Neuronal stem cell (in vitro differentiated cells): ENCODE measurements at regions not wholly inside any gene's neighbourhood (a gene's known extent, or its start where the extent isn't known, plus 50 kb on each side); places are given as distances from the start of the nearest gene placed in this dataset.

ENCODE experiments used
- DNase-seq: peaks from one replicate; pipeline ENCODE4 v3.0.0-alpha.2; 2013; ENCODE audit warnings: low spot score
- H2AFZ ChIP-seq: one replicate; pipeline ENCODE4 v1.6.1; 2013; ENCODE audit warnings: mild to moderate bottlenecking, low read length, inconsistent platforms
- H2AK5ac ChIP-seq: 2 replicates; pipeline ENCODE4 v1.6.1; 2013; ENCODE audit warnings: low read depth, mild to moderate bottlenecking, inconsistent platforms, low read length, moderate library complexity, mixed read lengths
- H2BK120ac ChIP-seq: 2 replicates; pipeline ENCODE4 v1.6.1; 2013; ENCODE audit warnings: low read depth, mild to moderate bottlenecking, inconsistent platforms, low read length, moderate library complexity, mixed read lengths
- H2BK12ac ChIP-seq: one replicate; pipeline ENCODE4 v1.6.1; 2013; ENCODE audit warnings: low read length, inconsistent platforms
- H2BK15ac ChIP-seq: 2 replicates; pipeline ENCODE4 v1.6.1; 2013; ENCODE audit warnings: mild to moderate bottlenecking, low read length, inconsistent platforms, mixed read lengths
- H2BK5ac ChIP-seq: one replicate; pipeline ENCODE4 v1.6.1; 2013; ENCODE audit warnings: inconsistent platforms, mild to moderate bottlenecking, low read length, moderate library complexity
- H3K14ac ChIP-seq: one replicate; pipeline ENCODE4 v1.6.1; 2013; ENCODE audit warnings: low read length, inconsistent platforms
- H3K18ac ChIP-seq: 2 replicates; pipeline ENCODE4 v1.6.1; 2013; ENCODE audit warnings: low read length, inconsistent platforms
- H3K23ac ChIP-seq: 2 replicates; pipeline ENCODE4 v1.6.1; 2013; ENCODE audit warnings: low read depth, mild to moderate bottlenecking, mixed read lengths, low read length, inconsistent platforms; ENCODE audit not compliant: poor library complexity
- H3K27ac ChIP-seq: replicated peaks from 3 replicates; pipeline ENCODE4 v1.5.1; 2013; ENCODE audit warnings: low read length, inconsistent platforms
- H3K27me3 ChIP-seq, 3 experiments: 2 replicates each; pipeline ENCODE4 v1.6.1; 2013; ENCODE audit warnings: low read length in 3 of 3, mild to moderate bottlenecking in 2 of 3, inconsistent platforms in 1 of 3, low read depth in 1 of 3, mixed read lengths in 1 of 3, moderate library complexity in 1 of 3; ENCODE audit not compliant: control insufficient read depth in 3 of 3, insufficient read depth in 3 of 3
- H3K36me3 ChIP-seq, 2 donors: replicated peaks in 1 of 2; 2 replicates each; pipeline ENCODE4 v1.6.1; 2013; ENCODE audit warnings: low read length in 2 of 2; ENCODE audit not compliant: control insufficient read depth in 2 of 2, insufficient read depth in 2 of 2
- H3K4ac ChIP-seq: 2 replicates; pipeline ENCODE4 v1.6.1; 2013; ENCODE audit warnings: inconsistent platforms, mild to moderate bottlenecking, low read length, moderate library complexity
- H3K4me1 ChIP-seq, 2 donors: 1 replicate in 1 of 2; 2 replicates in 1 of 2; pipeline ENCODE4 v1.6.1; 2013; ENCODE audit warnings: low read length in 2 of 2, low read depth in 1 of 2; ENCODE audit not compliant: control insufficient read depth in 2 of 2, insufficient read depth in 1 of 2
- H3K4me2 ChIP-seq: one replicate; pipeline ENCODE4 v1.6.1; 2013; ENCODE audit warnings: mild to moderate bottlenecking, low read length, inconsistent platforms; ENCODE audit not compliant: insufficient read depth, poor library complexity, severe bottlenecking
- H3K4me3 ChIP-seq, 2 donors: 2 replicates each; pipeline ENCODE4 v1.5.1; 2013; ENCODE audit warnings: low read length in 2 of 2, mild to moderate bottlenecking in 2 of 2, inconsistent platforms in 1 of 2, moderate library complexity in 1 of 2
- H3K79me1 ChIP-seq: one replicate; pipeline ENCODE4 v1.6.1; 2013; ENCODE audit warnings: low read depth, mild to moderate bottlenecking, inconsistent platforms, low read length, moderate library complexity
- H3K9ac ChIP-seq: one replicate; pipeline ENCODE4 v1.6.1; 2013; ENCODE audit warnings: mild to moderate bottlenecking, low read depth, low read length, inconsistent platforms; ENCODE audit not compliant: poor library complexity
- H3K9me3 ChIP-seq, 2 donors: replicated peaks in 1 of 2; 2 replicates each; pipeline versions ENCODE3 to v1.6.1; 2013; ENCODE audit warnings: low read length in 2 of 2, mild to moderate bottlenecking in 2 of 2, inconsistent platforms in 1 of 2, low read depth in 1 of 2, mixed read lengths in 1 of 2, moderate library complexity in 1 of 2; ENCODE audit not compliant: control insufficient read depth in 2 of 2, insufficient read depth in 1 of 2
- H4K8ac ChIP-seq: one replicate; pipeline ENCODE4 v1.6.1; 2013; ENCODE audit warnings: low read depth, mild to moderate bottlenecking, inconsistent platforms, low read length, moderate library complexity
- H4K91ac ChIP-seq: one replicate; pipeline ENCODE4 v1.6.1; 2013; ENCODE audit warnings: low read length, low read depth, mild to moderate bottlenecking, inconsistent platforms; ENCODE audit not compliant: poor library complexity
- WGBS, 2 donors: extraction: QIAGEN DNeasy Blood & Tissue Kit; methylation state at CpG; one replicate each; pipeline ENCODE4 v1.1.7; 2013; ENCODE audit warnings: missing lambda C conversion rate in 2 of 2, mixed read lengths in 1 of 2; ENCODE audit not compliant: insufficient read length in 2 of 2, insufficient replicate concordance in 1 of 2; ENCODE audit errors: extremely low coverage in 2 of 2; 5-methylcytosine and 5-hydroxymethylcytosine counted together

- no peak overlapping the region for H3K4me3 ChIP-seq
- DNase-seq = no peak
Observed at GRCh38 chr1:222457513-222457912, 90.4 kb downstream of the HHIPL2 start.

GRCh38 chr1:222457084-222457483 is 90.8 kb downstream of the HHIPL2 start:
- Histone ChIP-seq H3K4me3 (no peak overlapping the region), H4K91ac (no peak overlapping the region), H3K23ac (no peak overlapping the region), H3K36me3 (no peaks in the 10 kb centered on the region), H2BK5ac (no peak overlapping the region), H3K27ac (no peak overlapping the region), H3K4me1 (no peaks in the 10 kb centered on the region), H3K4me2 (no peak overlapping the region), H3K18ac (no peak overlapping the region), H2BK12ac (no peak overlapping the region), H2AK5ac (no peak overlapping the region), H3K4ac (no peak overlapping the region), H3K14ac (no peak overlapping the region), H2BK15ac (no peak overlapping the region), H4K8ac (no peak overlapping the region), H3K9ac (no peak overlapping the region), H3K9me3 (peaks cover 0 to 1% of the 10 kb centered on the region in 2 donors), H3K79me1 (no peaks in the 10 kb centered on the region), H3K27me3 (no peaks in the 10 kb centered on the region), H2BK120ac (no peak overlapping the region), H2AFZ (no peak overlapping the region)
- DNase-seq = no peak
- no CpG with 5 or more reads among the region's 1 CpG for WGBS, 2 donors

More at GRCh38 chr1:222457513-222457912, 90.4 kb downstream of the HHIPL2 start:
- Histone ChIP-seq H3K9me3 (peaks cover 0 to 1% of the 10 kb centered on the region in 2 donors), H2AFZ (no peak overlapping the region), H3K23ac (no peak overlapping the region), H3K27me3 (no peaks in the 10 kb centered on the region), H3K4ac (no peak overlapping the region), H2BK12ac (no peak overlapping the region), H3K9ac (no peak overlapping the region), H2BK15ac (no peak overlapping the region), H2BK120ac (no peak overlapping the region), H2AK5ac (no peak overlapping the region), H3K36me3 (no peaks in the 10 kb centered on the region), H3K4me2 (no peak overlapping the region), H4K8ac (no peak overlapping the region), H3K4me1 (no peaks in the 10 kb centered on the region), H4K91ac (no peak overlapping the region), H3K27ac (no peak overlapping the region), H3K79me1 (no peaks in the 10 kb centered on the region), H3K18ac (no peak overlapping the region), H2BK5ac (no peak overlapping the region), H3K14ac (no peak overlapping the region)
- WGBS, 2 donors = no CpG with 5 or more reads among the region's 1 CpG

- Histone ChIP-seq H3K79me1 (no peaks in the 10 kb centered on the region), H4K91ac (no peak overlapping the region), H3K9me3 (peaks cover 0 to 1% of the 10 kb centered on the region in 2 donors), H2BK15ac (no peak overlapping the region), H3K9ac (no peak overlapping the region), H3K4ac (no peak overlapping the region), H3K27ac (no peak overlapping the region), H3K4me1 (no peaks in the 10 kb centered on the region), H3K27me3 (no peaks in the 10 kb centered on the region), H2BK120ac (no peak overlapping the region), H3K23ac (no peak overlapping the region), H3K4me3 (no peak overlapping the region), H2AK5ac (no peak overlapping the region), H2BK5ac (no peak overlapping the region), H3K18ac (no peak overlapping the region), H3K14ac (no peak overlapping the region), H2AFZ (peak overlapping the region; percentile 51), H3K36me3 (no peaks in the 10 kb centered on the region), H4K8ac (no peak overlapping the region), H3K4me2 (no peak overlapping the region), H2BK12ac (no peak overlapping the region)
- no CpG with 5 or more reads among the region's 16 CpGs for WGBS, 2 donors
- peak; percentile 74 for DNase-seq
Observed at GRCh38 chr1:222455188-222455879, 92.6 kb downstream of the HHIPL2 start.

DNA sequence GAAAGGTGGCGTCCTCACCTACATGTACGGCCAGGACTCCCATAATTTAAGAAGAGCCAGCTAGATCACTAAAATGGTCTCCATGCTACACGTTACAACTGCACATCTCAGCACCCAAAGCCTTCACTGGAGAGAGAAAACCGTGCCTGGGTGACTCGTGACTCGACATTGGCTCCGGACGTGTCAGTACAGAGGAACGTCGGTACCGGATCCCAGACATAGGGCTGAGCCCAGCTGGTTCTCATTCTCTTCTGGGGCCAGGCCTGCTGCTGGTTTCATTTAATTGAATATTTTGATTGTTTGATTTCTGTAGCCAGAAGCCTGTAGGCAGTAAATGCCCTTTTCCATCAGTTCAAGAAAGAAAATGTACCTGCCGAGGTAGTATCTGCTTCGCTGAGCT is 93.1 kb downstream of the HHIPL2 start:
- Histone ChIP-seq H3K4ac (no peak overlapping the region), H2BK15ac (no peak overlapping the region), H2BK120ac (no peak overlapping the region), H3K4me3 (no peak overlapping the region), H3K27me3 (no peaks in the 10 kb centered on the region), H2AK5ac (no peak overlapping the region), H4K91ac (no peak overlapping the region), H2BK12ac (no peak overlapping the region), H3K9me3 (peaks cover 0 to 1% of the 10 kb centered on the region in 2 donors), H3K36me3 (no peaks in the 10 kb centered on the region), H3K18ac (no peak overlapping the region), H3K27ac (no peak overlapping the region), H3K79me1 (no peaks in the 10 kb centered on the region), H3K14ac (no peak overlapping the region), H3K9ac (no peak overlapping the region), H3K4me1 (no peaks in the 10 kb centered on the region), H3K23ac (no peak overlapping the region), H2AFZ (peak overlapping the region; percentile 51), H3K4me2 (no peak overlapping the region), H4K8ac (no peak overlapping the region), H2BK5ac (no peak overlapping the region)
- no CpG with 5 or more reads among the region's 13 CpGs for whole genome bisulfite sequencing, 2 donors
- no peak for DNase-seq
